22Rv1 (cell line): ENCODE measurements at regions not wholly inside any gene's neighbourhood (a gene's known extent, or its start where the extent isn't known, plus 50 kb on each side); places are given as distances from the start of the nearest gene placed in this dataset.

Experiments used
- ZFX ChIP-seq: fragments of 450-650 bp; IDR thresholded peaks from 2 replicates; pipeline ENCODE4 v1.6.1; 2017; ENCODE audit warnings: antibody characterized with exemption, borderline replicate concordance
- TF ChIP-seq, protein P1 (sequence below): fragments of 450-650 bp; IDR thresholded peaks from 2 replicates; pipeline ENCODE4 v1.5.1; 2017; ENCODE audit warnings: mild to moderate bottlenecking

DNA sequence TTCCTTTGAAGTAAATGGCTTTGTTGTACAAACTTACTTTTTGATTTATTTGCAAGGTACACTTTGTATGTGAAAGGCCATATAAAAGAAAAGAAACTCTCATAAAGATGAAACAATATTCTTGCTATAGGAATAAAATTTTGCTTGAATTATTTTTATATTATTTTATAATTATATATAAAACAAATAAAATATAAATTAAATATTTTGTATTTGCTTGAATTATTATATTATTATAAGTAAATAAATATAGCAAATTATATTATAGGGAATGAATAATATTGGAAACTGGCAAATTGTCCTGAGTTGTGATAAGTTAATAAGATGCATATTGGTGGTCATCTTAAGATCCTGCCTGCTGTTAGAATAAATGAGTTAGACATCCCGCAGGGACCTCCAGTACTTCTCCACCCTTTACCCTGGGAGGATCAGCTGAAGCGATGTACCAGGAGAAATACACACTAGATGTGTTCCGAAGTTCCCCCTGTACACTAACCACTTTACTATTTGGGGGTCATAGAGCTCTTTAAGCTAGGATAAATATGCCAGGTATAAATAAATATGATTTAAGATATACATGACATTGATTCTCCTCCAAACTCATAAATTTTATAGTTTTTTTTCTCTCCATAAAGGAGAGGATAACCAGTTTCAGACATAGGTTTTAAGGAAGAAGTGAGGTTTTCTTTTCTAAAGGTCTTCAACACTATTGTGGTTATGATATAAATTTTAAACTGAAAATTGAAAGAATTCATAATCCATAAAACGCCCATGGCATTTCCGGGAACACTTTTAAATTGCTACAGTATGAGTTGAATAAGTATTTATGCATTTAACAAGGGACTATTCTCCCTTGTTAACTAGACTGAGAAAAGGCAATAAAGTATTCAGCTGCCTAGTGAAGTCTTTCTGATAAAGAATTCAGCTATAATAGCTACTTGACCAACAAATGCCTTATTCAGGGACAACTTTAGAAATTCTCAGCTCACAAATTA lies 486.3 kb upstream of the MARCKS start:
- TF ChIP-seq, protein P1, sequence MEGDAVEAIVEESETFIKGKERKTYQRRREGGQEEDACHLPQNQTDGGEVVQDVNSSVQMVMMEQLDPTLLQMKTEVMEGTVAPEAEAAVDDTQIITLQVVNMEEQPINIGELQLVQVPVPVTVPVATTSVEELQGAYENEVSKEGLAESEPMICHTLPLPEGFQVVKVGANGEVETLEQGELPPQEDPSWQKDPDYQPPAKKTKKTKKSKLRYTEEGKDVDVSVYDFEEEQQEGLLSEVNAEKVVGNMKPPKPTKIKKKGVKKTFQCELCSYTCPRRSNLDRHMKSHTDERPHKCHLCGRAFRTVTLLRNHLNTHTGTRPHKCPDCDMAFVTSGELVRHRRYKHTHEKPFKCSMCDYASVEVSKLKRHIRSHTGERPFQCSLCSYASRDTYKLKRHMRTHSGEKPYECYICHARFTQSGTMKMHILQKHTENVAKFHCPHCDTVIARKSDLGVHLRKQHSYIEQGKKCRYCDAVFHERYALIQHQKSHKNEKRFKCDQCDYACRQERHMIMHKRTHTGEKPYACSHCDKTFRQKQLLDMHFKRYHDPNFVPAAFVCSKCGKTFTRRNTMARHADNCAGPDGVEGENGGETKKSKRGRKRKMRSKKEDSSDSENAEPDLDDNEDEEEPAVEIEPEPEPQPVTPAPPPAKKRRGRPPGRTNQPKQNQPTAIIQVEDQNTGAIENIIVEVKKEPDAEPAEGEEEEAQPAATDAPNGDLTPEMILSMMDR: no peak
- TF ChIP-seq ZFX: no peak
